NCI-H526 treated with DMSO at 0.1 percent for 48 hours (cell line): ENCODE measurements at regions not wholly inside any gene's neighbourhood (a gene's known extent, or its start where the extent isn't known, plus 50 kb on each side); places are given as distances from the start of the nearest gene placed in this dataset.
"Not testable (repeated sequence)": the region's sequence is repeated elsewhere in the genome, so short reads cannot be mapped to it uniquely, and the experiment has no call there.

ENCODE experiments used
- DNase-seq: peaks from one replicate; lab custom pipeline; 2025; lab: John Stamatoyannopoulos, UW

- no peak for DNase-seq
These were observed 592.7 kb upstream of the SEMA6D start for GRCh38 chr15:47124430-47125102.

DNA sequence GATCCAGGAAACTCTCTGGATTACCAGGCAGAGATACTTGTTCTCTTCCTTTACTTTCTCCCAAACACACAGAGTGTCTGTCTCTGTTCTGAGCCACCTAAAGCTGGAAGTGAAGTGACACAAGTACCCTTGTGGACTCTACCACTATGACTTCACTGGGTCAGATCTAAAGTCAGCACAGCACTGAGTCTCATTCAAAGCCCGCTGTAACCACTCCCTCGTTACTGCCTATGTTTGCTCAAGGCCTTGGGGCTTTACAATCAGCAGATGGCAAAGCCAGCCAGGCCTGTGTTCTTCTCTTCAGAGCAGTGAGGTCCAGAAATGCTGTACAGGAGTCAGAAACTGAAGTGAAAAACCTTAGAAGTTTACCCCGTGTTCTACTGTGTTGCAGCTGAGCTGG, 588.3 kb upstream of the SEMA6D start:
- no peak for DNase-seq

DNA sequence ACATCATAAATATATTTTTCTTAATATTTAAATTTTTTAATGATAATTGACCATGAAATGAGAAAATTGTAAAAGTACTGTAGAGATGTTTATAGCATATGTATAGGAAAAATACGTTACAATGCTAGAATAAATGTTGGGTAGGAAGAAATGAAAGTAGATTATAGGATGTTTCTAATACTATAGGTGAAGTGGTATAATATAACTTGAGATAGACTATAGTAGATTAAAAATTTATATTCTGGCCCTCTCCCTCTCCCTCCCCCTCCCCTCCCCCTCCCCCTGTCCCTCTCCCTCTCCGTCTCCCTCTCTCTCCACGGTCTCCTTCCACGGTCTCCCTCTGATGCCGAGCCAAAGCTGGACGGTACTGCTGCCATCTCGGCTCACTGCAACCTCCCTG, 585.9 kb upstream of the SEMA6D start:
- DNase-seq = not testable (repeated sequence)

DNA sequence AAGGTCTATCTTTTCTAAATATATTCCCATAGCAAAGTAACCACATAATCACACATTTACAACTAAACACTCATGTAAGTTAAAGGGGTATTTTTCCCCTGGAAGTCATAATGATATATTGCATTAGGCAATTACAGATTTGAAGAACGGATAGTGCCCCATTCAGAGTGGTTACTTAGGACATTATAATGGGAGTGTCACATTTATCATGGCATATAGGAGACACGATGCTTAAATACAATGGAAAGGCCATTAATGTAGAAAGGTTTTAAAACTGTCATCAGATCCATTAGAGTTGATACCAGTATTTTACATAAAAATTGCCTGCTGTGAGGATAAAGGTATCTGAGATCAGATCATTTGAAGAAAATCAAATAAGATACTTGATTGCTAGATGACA, 582.0 kb upstream of the SEMA6D start:
- no peak for DNase-seq

DNA sequence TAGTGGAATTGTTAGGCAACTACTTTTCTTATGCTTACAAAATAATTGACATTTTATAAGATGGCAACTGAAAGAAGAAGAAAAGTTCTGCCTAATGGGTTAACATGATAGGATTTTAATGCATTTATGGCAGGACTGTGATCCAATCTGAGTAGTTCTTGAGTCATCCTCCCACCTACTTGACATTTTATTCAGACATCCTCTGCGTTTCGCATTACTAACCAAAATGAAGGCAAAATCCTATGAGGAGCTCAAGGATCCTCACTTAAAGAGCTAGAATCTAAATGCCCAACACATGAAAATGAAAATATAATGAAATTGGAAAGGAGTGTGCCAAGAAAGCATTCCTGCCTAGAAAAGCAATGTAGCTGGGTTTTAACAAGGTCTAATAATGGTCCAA, 581.1 kb upstream of the SEMA6D start:
- no peak for DNase-seq

DNA sequence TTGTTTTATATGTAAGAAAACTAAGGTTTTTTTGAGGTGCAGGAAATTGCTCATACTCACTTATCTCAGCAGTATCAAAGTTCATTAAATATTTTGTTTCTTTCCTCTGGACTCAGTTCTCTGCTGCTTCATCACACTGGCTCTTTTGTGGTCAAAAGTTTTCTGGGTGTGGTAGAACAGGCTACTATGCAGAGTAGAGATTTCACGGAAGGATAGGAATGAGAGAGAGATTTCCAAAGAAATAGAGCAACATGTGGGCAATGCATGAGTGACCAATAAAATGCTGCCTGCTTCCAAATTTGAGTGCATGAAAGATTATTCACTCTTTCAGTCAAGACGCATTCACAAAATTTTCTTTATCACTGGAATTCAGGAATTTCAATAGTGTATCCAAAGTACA, 577.3 kb upstream of the SEMA6D start:
- DNase-seq = no peak

DNA sequence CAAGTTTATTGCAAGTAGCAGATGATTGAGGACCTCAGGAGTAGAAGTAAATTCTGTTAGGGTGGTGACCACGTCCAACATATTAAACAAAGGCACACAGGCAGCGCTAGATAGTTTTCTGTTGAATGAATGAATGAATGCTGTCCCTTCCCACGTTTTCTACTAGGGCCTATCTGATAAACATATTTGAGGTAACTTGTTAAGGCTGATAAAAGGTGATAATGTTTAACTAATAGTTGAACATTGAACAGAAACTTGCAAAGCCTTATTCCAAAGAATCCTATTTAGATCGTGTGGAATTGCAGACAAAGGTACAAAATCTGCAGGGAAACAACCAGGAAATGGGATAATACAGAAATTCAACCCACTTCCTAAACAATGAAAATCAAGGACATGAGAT, 559.5 kb upstream of the SEMA6D start:
- no peak for DNase-seq

- DNase-seq = no peak
These were observed 558.7 kb upstream of the SEMA6D start for GRCh38 chr15:47158573-47158972.

- no peak for DNase-seq
These were observed 540.1 kb upstream of the SEMA6D start for GRCh38 chr15:47177177-47177576.

- DNase-seq = no peak
These were observed 537.3 kb upstream of the SEMA6D start for GRCh38 chr15:47179988-47180387.

- DNase-seq = no peak
These were observed 534.5 kb upstream of the SEMA6D start for GRCh38 chr15:47182818-47183217.

GRCh38 chr15:47184003-47184907, 533.0 kb upstream of the SEMA6D start:
- DNase-seq = no peak

DNA sequence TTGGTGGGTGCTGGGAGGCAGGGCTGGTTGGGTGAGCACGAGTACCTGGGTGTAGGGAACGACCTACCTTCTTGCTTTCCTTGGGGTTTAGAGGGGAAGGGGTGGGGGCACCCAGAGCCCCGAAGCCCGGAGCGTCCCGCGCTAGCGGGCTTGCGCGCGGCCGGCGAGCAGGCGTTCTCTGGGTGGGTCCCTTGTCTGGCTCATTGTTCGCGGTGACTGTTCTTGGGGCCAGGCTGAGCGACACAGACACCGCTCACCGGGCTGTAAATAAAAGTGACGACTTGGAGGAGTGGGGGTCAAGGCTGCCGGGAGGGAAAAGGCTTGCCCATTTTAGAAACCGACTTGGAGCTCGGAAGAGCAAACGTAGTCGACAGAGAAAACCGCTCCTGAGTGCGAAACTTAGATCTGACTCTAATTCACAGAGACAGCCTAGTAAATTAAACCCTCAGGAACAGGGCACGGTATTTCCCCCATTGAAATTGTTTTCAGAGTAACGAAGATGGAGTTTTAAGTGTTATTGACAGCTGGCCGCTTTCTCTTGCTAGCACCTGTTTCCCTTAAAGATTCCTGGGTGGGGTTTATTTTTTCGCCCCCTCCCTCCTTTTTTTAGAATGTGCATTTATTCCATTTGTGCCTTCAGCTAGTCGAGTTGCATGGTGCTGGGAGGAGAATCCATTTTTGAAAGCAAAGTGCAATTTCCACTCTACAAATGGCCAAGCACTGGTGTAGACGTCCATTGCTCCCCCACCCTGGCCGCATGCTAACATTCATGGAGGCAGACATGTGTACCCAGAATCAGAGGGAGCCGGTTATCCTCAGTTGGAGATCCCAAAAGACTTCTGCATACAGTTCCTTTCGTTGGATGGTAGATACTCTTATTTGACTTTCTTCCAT, 532.1 kb upstream of the SEMA6D start:
- DNase-seq = no peak

GRCh38 chr15:47186075-47186474, 531.2 kb upstream of the SEMA6D start:
- DNase-seq = no peak

GRCh38 chr15:47188758-47189507, 528.4 kb upstream of the SEMA6D start:
- no peak for DNase-seq

DNA sequence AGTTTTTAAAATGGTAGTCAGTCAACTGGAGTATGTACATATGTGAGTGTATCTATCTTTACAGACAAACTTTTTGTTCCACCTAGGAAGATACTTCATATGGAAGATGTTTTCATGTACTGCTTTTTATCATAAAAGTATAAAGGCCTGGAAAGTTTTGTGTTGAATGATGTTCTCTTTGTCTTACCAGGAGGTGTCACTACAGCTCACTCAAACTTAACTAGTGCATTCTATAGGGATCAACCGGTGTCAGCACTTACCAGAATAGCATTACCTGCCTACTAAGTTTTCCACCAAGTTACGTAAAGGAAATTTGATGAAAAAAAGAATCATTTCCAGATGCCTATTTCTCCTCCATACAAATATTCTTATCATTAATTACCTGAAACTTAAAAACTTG, 522.6 kb upstream of the SEMA6D start:
- peak; percentile 7 for DNase-seq

DNA sequence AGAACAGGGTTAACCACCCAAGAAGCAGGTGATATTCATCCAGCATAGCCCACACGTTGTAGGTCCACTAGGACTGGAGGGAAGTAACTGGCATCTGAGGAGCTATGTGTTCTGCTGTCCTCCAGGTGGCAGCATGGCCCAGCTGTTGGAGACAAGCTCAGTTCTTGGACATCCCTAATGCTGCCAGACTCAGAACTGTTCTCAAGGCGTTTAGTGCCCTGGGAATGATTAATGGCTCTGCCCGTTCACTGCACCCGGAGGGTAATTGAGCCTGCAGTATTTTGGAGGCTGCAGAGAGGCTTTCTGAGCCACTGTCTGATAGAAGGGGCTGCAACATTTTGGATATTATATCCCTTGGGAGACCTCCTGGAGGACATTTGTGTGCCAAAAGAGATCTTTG, 521.3 kb upstream of the SEMA6D start:
- peak; percentile 44 for DNase-seq

DNA sequence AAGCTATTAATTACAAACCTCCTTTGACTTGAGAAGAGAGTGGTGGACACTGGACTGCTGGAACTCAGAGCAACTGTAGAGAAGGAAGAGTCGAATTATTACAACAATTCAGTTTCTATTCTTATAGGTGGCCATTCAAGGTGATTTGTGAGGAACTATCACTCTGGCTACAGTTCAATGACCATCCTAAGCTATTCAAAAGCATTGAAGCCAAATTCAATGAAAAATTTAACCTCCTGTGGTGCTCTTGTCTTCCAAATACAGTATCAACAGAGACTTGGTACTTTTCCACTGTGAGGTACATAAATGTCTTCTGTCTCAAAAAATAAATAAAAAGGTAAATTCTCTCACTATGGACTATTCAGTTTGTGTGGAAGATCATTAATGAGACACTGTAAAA, 513.3 kb upstream of the SEMA6D start:
- DNase-seq = no peak

DNA sequence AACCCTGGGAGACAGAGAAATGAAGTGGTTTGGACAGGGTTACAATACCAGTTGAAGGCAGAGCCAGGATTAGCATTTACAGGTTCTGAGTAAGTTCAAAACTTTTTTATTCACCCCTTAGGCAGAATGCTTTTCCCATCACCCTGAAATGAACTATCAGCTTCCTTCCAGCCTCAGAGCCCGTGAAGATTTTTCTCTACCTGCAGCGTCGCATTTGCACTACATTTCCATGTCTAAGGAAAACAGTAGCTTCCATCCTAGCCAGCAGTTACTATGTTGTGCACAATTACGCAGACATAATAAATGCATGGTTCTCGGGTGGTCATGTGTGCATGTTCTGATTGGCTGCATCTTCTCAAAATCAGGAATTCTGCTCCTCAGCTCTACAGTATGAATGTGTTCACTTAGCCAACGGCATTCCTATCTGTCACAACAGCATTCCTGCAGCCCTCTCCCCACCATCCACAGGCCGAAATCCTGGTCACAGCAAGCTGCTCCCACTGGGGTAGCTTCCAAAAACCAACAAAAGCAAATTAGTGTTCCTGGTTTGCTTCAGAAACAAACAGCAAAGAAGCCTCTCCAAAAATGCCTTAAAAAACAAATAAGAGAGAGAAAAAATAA, 510.8 kb upstream of the SEMA6D start:
- no peak for DNase-seq

DNA sequence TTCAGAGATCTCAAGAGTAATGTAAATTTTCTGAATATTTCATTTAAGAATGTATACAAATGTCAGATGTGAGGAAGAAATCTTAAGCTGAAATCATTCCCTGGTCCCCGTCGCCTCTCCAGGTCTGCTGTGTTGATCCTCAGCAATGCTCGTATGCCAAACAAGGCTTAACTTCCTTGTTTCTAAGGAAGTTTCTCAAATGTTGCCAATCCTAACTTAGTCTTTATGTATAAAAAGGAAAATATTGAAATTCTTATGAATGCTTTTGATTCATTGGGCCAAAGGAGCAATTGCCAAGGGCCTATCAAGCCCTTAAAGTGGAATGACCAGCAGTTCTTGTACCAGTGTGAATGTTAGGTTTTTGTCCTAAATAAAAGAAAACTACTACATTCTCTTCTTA, 507.7 kb upstream of the SEMA6D start:
- no peak for DNase-seq
